ENCODE measurements at regions not wholly inside any gene's neighbourhood (a gene's known extent, or its start where the extent isn't known, plus 50 kb on each side); places are given as distances from the start of the nearest gene placed in this dataset.

DNA sequence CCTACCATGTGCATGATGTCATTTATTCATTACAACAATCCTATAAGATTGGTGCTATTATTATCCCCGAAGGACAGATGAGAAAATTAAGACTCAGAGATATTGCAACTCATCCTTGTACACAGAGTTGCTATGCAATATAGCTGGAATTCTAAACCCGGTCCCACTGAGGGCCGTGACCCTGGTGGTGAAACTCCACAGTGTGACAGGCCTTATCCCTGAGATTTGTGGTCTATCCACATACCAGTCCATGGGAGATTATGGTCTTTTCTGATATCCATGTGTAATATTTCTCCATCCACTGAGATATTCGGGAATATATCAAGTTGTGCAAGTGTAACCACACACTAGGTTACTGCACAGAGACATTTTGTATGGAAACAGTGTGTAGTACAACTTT lies 305.2 kb downstream of the TXNL1 start:
- Histone ChIP-seq H3K27ac (no peak overlapping the region), H3K4me1 (no peaks in the 10 kb centered on the region), H3K4me3 (no peak overlapping the region), H3K36me3 (no peaks in the 10 kb centered on the region), H3K27me3 (no peaks in the 10 kb centered on the region), H3K9me3 (no peaks in the 10 kb centered on the region)
- DNase-seq = no peak
- no peak for TF ChIP-seq POLR2A (IDR thresholded peaks at IDR 0.05)
- TF ChIP-seq, protein P1, sequence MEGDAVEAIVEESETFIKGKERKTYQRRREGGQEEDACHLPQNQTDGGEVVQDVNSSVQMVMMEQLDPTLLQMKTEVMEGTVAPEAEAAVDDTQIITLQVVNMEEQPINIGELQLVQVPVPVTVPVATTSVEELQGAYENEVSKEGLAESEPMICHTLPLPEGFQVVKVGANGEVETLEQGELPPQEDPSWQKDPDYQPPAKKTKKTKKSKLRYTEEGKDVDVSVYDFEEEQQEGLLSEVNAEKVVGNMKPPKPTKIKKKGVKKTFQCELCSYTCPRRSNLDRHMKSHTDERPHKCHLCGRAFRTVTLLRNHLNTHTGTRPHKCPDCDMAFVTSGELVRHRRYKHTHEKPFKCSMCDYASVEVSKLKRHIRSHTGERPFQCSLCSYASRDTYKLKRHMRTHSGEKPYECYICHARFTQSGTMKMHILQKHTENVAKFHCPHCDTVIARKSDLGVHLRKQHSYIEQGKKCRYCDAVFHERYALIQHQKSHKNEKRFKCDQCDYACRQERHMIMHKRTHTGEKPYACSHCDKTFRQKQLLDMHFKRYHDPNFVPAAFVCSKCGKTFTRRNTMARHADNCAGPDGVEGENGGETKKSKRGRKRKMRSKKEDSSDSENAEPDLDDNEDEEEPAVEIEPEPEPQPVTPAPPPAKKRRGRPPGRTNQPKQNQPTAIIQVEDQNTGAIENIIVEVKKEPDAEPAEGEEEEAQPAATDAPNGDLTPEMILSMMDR (IDR thresholded peaks at IDR 0.05) = no peak
- intact Hi-C loops (cut with DNase I) = no loop called here
- WGBS, 2 donors = 75 to 87% methylated on average over 4 of the region's 4 CpGs

DNA sequence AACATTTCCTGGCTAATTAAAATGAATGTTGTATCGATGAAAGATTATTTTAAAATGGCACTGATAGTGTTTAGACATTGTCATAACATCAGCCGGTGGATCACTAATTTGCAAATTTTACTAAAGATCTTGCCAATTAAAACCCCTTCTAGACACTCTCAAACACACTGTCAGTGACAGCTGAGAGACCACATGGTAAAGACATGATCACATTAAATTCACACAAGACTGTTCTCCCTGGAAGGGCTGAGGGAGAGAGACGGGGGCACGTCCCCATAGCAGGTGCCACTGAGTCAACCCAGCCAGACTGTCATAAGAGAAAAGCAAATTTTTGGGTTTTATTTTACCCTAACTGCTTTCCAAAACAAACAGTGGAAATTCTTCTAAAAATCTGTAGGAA lies 306.0 kb downstream of the TXNL1 start:
- Histone ChIP-seq H3K27ac (no peak overlapping the region), H3K9me3 (no peaks in the 10 kb centered on the region), H3K4me3 (no peak overlapping the region), H3K36me3 (no peaks in the 10 kb centered on the region), H3K4me1 (peaks cover 0 to 5% (median 0%) of the 10 kb centered on the region in 3 donors), H3K27me3 (no peaks in the 10 kb centered on the region)
- TF ChIP-seq POLR2A (IDR thresholded peaks at IDR 0.05) = no peak
- TF ChIP-seq, protein P1 (IDR thresholded peaks at IDR 0.05) = no peak
- WGBS, 2 donors = 85 to 86% methylated on average over 4 of the region's 4 CpGs
- DNase-seq = no peak
- intact Hi-C loops (cut with DNase I) = no loop called here

DNA sequence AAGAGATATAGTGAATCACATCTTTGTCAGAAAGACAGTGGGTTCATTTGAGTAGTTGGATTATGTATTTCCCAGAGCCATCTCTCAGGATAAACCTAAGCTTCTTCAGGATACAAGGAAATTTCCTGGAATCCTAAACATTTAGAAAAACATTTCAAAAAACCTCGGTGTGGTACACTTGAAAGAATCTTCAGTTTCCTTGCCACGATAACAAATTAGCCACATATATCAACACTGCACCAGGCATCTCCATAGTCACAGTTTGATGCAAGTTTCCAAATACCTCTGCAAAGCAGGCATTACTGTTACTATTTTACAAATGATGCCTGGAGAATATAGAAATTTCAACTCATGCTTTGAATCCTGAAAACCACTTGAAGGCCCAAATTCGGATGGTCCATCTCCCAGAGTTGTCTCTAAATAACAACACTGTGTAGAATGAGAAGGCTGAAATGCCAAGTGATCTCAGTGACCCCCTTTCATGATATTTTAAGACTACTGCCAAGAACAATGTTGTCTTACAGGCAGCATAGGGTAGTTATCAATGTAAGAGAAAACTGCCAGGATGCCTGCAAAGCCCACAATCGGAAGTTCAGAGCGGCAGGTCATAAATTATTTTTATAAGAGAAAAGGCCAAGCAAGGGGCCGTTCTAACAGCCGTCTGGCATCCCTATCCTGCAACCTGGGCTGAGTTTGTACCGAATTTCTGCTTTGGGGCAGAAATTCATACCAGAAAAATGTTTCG lies 307.9 kb downstream of the TXNL1 start:
- Histone ChIP-seq H3K27me3 (no peaks in the 10 kb centered on the region), H3K36me3 (no peaks in the 10 kb centered on the region), H3K4me1 (peaks cover 0 to 16% (median 0%) of the 10 kb centered on the region in 3 donors), H3K4me3 (no peak overlapping the region), H3K27ac (no peak overlapping the region), H3K9me3 (no peaks in the 10 kb centered on the region)
- DNase-seq = no peak
- intact Hi-C loops (cut with DNase I) = no loop called here
- TF ChIP-seq, protein P1 (IDR thresholded peaks at IDR 0.05) = no peak
- TF ChIP-seq POLR2A (IDR thresholded peaks at IDR 0.05) = no peak
- WGBS, 2 donors = 59% methylated on average over 9 of the region's 9 CpGs

DNA sequence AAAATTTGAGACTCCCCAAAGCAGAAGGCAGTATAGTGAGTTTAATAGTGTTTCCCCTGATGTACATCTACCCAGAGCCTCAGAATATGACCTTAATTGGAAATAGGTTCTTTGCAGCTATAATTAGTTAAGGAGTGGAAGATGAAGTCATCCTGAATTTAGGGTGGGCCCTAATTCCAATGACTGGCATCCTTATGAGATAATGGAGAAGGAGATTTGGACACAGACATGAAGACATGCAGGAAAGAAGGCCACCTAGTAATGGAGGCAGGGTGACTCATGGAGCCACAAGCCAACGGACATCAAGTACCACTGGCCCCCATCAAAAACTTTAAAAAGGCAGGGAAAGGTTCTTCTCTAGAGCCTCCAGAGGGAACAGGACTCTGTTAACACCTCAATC lies 308.9 kb downstream of the TXNL1 start:
- 63 to 78% methylated on average over 1 of the region's 1 CpG for WGBS, 2 donors
- H3K27ac ChIP-seq = no peak overlapping the region
- TF ChIP-seq, protein P1 (IDR thresholded peaks at IDR 0.05) = no peak
- TF ChIP-seq POLR2A (IDR thresholded peaks at IDR 0.05) = no peak
- H3K9me3 ChIP-seq = no peaks in the 10 kb centered on the region
- DNase-seq = no peak
- no peaks in the 10 kb centered on the region for H3K27me3 ChIP-seq
- H3K36me3 ChIP-seq = no peaks in the 10 kb centered on the region
- no peak overlapping the region for H3K4me3 ChIP-seq
- intact Hi-C loops (cut with DNase I) = no loop called here
- peaks cover 0 to 16% (median 0%) of the 10 kb centered on the region in 3 donors for H3K4me1 ChIP-seq

DNA sequence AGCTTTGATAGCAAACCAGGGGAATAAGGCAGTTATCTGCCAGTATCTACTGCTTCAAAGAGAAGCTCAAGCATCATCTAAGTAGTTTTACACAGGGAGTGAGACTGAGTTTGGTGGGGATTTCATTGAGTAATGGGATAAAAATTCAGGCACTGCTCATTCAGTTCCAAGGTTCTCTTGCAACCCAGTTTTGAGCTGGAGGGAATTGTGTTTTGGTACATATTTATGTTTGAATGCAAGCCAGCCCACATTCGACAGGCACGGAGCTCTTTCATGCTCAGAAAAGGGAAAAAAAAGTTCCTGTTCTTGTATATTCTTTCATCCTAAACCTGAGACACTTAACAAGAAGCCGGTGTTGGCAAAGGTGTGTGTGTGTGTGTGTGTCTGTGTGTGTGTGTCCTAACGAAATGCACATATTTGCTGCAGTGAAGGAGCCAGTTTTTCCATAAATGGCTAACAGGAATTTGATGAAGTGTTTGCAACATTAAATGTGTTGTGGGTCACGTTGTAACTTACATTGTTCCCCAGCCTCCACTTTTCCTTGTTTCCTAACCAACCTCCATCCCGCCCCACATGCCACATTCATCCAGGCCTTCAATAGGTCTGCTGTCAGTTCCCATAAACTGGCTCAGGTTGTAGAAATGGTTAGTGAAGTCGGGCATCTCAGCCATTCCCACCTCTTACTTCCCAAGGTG lies 311.1 kb downstream of the TXNL1 start:
- Histone ChIP-seq H3K27ac (peak overlapping the region in 1 of 4 donors; percentile 3), H3K4me3 (no peak overlapping the region), H3K4me1 (peaks cover 0 to 22% (median 0%) of the 10 kb centered on the region in 3 donors), H3K27me3 (no peaks in the 10 kb centered on the region), H3K36me3 (no peaks in the 10 kb centered on the region), H3K9me3 (no peaks in the 10 kb centered on the region)
- no peak for DNase-seq
- 26 to 45% methylated on average over 6 to 7 of the region's 7 CpGs for WGBS, 2 donors
- intact Hi-C loops (cut with DNase I) = no loop called here
- TF ChIP-seq POLR2A (IDR thresholded peaks at IDR 0.05) = no peak
- TF ChIP-seq, protein P1 (IDR thresholded peaks at IDR 0.05) = no peak
